NOMO-1 treated with dmso at 0.1 percent for 144 hours (cell line): ENCODE measurements at regions not wholly inside any gene's neighbourhood (a gene's known extent, or its start where the extent isn't known, plus 50 kb on each side); places are given as distances from the start of the nearest gene placed in this dataset.
A peak's percentile ranks its signal among the peaks of the same experiment; 100 is the strongest.

Source experiments
- DNase-seq: peaks from one replicate; lab custom pipeline; 2025; ENCODE audit not compliant: unreplicated experiment; lab: John Stamatoyannopoulos, UW

- DNase-seq = peak; percentile 68
Observed at GRCh38 chr16:66150698-66151482, 215.6 kb upstream of the CDH5 start.

GRCh38 chr16:66147291-66147690 lies 219.2 kb upstream of the CDH5 start:
- no peak for DNase-seq

- DNase-seq = no peak
Observed at GRCh38 chr16:66146798-66147197, 219.7 kb upstream of the CDH5 start.

GRCh38 chr16:66144641-66145040 lies 221.8 kb upstream of the CDH5 start:
- no peak for DNase-seq

GRCh38 chr16:66143415-66143814 lies 223.1 kb upstream of the CDH5 start:
- DNase-seq = no peak

- no peak for DNase-seq
Observed at GRCh38 chr16:66141885-66142284, 224.6 kb upstream of the CDH5 start.

- DNase-seq = no peak
Observed at GRCh38 chr16:66137853-66138252, 228.6 kb upstream of the CDH5 start.

- DNase-seq = no peak
Observed at GRCh38 chr16:66136841-66137240, 229.7 kb upstream of the CDH5 start.

- no peak for DNase-seq
Observed at GRCh38 chr16:66135838-66136237, 230.7 kb upstream of the CDH5 start.

- DNase-seq = no peak
Observed at GRCh38 chr16:66135421-66135831, 231.1 kb upstream of the CDH5 start.

- DNase-seq = no peak
Observed at GRCh38 chr16:66134875-66135274, 231.6 kb upstream of the CDH5 start.

- DNase-seq = no peak
Observed at GRCh38 chr16:66133643-66134338, 232.7 kb upstream of the CDH5 start.

GRCh38 chr16:66131895-66132294 lies 234.6 kb upstream of the CDH5 start:
- no peak for DNase-seq

- no peak for DNase-seq
Observed at GRCh38 chr16:66131156-66131807, 235.2 kb upstream of the CDH5 start.

GRCh38 chr16:66130296-66130905 lies 236.1 kb upstream of the CDH5 start:
- no peak for DNase-seq

- no peak for DNase-seq
Observed at GRCh38 chr16:66129196-66129595, 237.3 kb upstream of the CDH5 start.

- DNase-seq = no peak
Observed at GRCh38 chr16:66128371-66128770, 238.1 kb upstream of the CDH5 start.

- no peak for DNase-seq
Observed at GRCh38 chr16:66127459-66128370, 238.8 kb upstream of the CDH5 start.

GRCh38 chr16:66121466-66121865 lies 245.0 kb upstream of the CDH5 start:
- DNase-seq = no peak

- no peak for DNase-seq
Observed at GRCh38 chr16:66120656-66121055, 245.8 kb upstream of the CDH5 start.
